GM21717 (cell line): ENCODE measurements at regions not wholly inside any gene's neighbourhood (a gene's known extent, or its start where the extent isn't known, plus 50 kb on each side); places are given as distances from the start of the nearest gene placed in this dataset.

ENCODE experiments used
- ATAC-seq: cut with Tn5 transposase; IDR thresholded peaks from one replicate; pipeline ENCODE4 v1.9.1; 2021; ENCODE audit warnings: mild to moderate bottlenecking, moderate library complexity; ENCODE audit not compliant: unreplicated experiment

GRCh38 chr3:117117188-117117936, 407.8 kb downstream of the TUSC7 start:
- no peak for ATAC-seq

GRCh38 chr3:117118604-117119003, 409.0 kb downstream of the TUSC7 start:
- ATAC-seq: no peak

DNA sequence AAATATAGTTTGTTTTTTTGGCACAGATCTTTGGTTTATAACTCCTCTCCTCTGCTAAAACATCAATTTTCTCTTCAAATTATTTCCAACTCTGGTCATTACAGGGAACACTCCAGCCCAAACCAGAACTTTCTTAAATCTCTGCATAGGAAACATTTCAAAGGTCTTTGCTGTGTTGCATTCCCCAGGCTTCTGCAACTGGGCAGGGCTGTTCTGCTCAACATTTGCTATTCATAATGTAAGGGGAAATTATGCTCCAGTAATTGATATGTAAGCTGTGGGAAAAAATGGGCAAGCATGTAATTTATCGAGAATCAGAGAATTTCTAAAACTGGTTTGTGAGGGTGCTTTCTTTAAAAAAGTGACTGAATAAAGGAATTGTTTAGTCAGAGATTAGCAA, 410.4 kb downstream of the TUSC7 start:
- no peak for ATAC-seq

GRCh38 chr3:117122609-117123008, 413.0 kb downstream of the TUSC7 start:
- ATAC-seq: no peak

- no peak for ATAC-seq
Observed at GRCh38 chr3:117126460-117126859, 416.9 kb downstream of the TUSC7 start.

DNA sequence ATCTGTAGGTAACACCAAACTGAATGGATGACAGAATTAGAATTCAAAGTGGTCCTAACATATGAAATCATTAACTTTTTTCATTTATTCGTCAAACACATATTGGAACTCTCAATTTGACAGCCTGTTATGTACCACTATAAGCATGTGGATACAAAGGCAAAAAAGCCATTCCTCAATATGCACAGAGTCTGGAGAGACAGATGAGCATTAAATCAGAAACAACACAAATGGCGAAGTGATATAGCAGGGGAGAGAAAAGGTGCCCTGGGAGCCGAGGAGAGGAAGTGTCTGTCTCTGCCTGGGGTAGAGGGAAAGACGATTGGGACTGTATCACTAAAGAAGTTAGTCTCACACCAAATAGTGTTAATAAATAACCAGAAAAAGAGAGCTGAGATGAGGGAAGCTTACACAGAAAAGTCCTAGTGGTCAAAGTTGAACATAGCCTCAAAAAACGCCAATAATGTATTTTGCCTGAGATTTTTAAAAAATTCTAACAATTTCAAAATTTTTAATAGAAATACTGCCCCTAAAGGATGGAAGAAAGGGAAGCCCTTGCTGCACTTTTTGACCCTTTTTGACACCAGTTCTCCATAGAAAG, 417.5 kb downstream of the TUSC7 start:
- no peak for ATAC-seq

DNA sequence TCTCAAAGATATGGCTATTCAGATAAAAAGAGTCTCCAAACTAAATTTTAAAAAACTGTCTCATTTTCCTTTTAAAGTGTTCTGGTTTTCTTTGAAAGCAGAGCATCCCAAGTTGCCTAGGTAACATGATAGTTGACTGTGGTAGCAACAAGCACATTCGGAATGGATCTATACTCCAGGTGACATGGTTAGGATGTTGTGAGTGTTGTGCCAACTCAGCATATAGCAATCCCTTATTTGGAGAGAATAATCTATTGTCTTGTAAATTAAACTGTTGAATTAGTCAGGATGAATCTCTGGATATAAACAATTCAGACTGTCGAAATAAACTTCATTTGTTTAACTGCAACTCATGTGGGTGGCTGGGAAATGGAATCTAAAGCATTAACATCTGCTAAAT, 418.6 kb downstream of the TUSC7 start:
- no peak for ATAC-seq

DNA sequence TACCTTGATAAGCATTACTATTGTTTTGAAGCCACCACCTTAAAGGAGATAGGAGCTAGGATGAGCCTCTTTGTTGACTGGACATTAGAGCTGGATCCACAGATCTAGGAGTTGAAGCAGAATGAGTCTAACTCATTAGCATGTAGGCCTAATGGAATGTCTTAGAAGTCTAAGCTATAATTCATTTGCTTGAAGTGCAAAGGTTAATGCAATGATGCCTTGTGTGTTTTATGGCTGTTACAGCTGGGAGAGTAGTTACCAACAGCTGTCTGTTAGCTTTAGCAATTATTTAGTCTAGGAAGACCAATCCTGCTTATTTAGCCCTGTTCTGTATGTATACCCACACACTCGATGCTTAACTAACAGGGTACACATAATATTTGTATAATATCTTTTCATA, 419.3 kb downstream of the TUSC7 start:
- no peak for ATAC-seq

GRCh38 chr3:117129516-117129915, 419.9 kb downstream of the TUSC7 start:
- ATAC-seq: no peak

DNA sequence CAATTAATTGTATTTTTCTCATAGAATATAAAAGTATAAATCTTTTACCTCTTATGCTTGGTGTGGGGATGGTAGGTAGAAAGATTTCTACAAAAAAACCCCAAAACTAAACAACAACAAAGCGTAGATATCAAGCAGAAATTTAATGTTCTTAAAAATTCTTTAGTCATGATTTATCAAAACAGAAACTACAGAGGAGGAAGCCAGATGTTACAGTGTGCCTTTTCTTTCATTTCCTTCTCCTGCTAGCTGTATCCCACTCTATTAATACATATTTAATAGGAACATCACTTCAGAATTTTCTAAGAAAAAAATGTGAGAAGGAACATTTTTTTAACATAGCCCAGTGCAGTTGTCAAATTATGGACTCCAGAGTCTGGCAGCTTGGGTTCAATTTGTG, 420.6 kb downstream of the TUSC7 start:
- no peak for ATAC-seq

DNA sequence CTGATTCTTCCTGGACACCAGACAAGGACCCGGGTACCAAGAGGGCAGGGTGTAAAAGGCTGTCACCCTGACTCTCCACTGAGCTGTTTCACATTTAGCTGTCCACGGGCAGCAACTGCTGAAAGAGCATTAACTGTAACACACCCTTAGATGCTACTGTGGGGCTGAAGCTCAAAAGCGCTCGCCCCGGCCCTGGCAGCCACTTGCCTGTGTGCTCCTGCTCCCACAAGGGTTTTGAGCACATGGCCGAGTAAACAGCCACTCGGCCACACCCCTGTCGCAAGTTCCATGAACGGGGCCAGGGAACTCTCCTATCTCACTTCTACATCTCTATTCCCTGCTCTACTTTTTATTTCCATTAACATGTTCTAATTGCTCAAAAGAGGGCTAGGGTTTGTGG, 421.7 kb downstream of the TUSC7 start:
- no peak for ATAC-seq

GRCh38 chr3:117133066-117133465, 423.5 kb downstream of the TUSC7 start:
- no peak for ATAC-seq

- no peak for ATAC-seq
Observed at GRCh38 chr3:117135207-117135606, 425.6 kb downstream of the TUSC7 start.

DNA sequence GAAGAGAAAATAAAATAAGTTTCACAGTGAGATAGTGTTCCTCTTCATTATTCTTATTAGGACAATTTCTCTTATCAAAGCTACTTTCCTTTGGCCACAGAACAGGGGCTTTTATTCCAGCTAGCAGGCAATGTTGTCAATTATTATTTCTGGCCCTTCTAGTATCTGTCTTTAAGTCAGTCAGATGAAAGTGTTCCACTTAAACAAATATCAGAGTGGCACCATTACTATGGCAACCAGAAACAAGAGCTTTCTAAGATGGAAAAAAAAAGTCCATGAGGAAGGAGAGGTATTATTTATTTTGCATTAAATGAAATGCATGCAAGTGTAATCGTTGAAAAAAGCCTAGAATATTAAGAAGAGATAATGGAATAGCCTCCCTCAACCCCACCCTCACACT, 426.4 kb downstream of the TUSC7 start:
- ATAC-seq: no peak

DNA sequence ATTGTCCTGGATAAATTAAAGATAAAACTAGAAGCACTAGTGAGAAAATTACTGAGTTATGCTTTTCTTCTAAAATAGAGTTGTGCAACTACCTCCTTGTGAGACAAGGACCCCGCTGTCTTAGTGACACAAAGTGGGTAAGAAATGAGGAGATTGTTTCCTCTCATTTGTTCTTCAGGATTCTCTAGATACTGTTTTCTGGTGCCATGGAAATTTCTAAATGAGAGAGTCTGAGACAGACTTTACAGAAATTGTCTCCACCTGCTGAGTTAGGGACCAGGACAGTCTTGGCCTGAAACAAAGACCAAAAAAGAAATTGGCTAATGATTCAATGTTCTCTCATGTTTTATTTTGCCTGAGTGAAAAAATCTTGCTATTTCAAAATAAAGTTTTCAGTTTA, 427.5 kb downstream of the TUSC7 start:
- no peak for ATAC-seq

DNA sequence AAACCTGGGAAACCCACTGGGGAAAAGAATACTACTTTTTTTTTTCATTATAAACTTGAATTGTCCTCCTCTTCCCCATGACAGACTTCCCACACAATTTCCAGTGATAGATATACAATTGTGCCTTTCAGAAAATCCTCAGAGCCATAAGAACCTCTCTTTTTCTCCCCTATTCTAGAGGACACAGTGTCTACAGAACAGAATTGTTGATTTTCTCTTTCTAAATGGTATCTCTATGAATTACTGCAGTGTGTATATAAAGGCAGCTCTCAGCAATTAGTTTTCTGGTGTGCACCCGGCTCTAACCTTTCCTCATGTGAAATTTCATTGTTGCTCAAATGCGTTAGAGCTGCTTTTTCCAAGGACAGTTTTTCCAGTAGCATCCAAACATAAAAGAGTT, 430.1 kb downstream of the TUSC7 start:
- no peak for ATAC-seq

DNA sequence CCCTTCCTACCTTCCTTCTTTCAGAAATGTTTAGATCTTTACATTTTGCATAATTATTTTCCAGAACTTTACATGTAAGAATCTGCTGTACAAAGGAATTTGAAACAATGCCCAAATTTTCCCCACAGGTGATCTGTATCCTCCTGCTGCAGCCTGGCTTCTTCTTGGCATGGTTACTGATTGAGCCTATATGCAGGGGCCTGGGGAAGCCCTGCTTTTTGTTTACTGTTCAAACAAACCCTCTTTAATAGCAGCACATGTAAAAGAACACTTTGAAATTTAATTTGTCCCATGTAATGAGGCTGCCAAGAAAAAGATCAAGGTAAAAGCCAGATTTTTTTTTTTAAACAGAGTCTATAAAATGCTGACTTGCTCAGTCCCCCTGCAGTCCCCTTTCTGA, 432.2 kb downstream of the TUSC7 start:
- no peak for ATAC-seq

DNA sequence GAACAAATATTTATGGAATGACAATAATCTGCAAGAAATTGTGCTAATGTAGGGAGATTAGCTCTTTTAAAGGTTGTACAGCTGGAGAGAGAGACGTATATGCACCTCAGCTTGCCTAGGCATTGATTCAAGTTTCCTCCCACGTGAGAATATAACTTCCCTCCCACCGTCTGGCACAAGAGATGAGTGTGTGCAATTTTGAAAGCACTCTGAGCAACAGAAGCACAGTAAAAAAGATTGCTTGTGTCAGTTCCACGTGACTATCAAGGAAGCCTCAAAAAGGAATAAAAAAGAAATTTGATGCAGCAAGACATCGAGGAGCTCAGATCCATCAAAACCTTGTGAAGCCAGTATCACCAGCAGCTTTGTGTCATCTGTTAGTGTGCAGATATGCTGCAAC, 435.3 kb downstream of the TUSC7 start:
- no peak for ATAC-seq

DNA sequence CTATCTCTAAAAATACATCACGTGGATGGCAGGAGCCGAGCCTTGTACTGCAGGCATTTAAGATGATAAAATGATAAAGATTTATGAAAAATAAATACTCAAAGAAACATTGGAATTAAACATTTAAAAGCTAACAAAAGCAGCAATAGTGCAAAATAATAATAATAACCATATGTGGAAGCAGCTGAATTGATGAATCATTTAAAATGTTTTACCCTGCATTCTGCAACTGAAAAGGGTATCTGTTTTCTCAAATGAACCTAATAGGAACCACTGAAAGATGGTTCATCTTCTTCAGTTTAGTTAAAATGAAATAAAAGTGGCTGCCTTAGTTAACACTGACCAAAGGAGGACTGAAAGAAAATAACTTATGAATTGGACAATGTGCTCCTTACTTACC, 436.1 kb downstream of the TUSC7 start:
- no peak for ATAC-seq

DNA sequence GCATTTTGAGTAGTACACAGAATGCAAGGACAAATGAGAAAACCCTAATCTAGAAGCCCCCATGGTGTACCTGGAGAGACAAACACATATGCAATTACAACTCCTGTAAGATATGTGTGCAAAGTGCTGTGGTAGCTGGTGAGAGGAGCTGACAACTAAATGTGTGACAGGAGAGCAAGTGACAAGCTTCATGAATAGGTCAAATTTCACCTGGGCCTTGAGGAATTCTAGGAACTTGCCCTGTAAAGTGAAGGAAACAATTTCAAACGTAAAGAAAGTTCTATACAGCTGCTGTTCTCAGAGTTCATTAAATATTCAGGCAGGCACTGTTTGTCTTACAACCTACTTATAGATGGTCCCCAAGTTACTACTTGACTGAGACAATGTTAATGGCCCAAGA, 437.0 kb downstream of the TUSC7 start:
- ATAC-seq: no peak

- no peak for ATAC-seq
Observed at GRCh38 chr3:117149584-117149983, 440.0 kb downstream of the TUSC7 start.

GRCh38 chr3:117150628-117151027, 441.0 kb downstream of the TUSC7 start:
- no peak for ATAC-seq

- ATAC-seq: no peak
Observed at GRCh38 chr3:117160176-117160575, 450.6 kb downstream of the TUSC7 start.
